HepG2 (cell line): ENCODE measurements at regions not wholly inside any gene's neighbourhood (a gene's known extent, or its start where the extent isn't known, plus 50 kb on each side); places are given as distances from the start of the nearest gene placed in this dataset.
A peak's percentile ranks its signal among the peaks of the same experiment; 100 is the strongest.

ENCODE experiments used
- ATRX ChIP-seq: sonication (generic); formaldehyde crosslinking; IDR thresholded peaks from 2 replicates; pipeline ENCODE4 v1.4.0; 2020; ENCODE audit warnings: missing genetic modification reagents, borderline replicate concordance
- ETV6 ChIP-seq: sonication (generic); formaldehyde crosslinking; conservative IDR thresholded peaks from 2 replicates; pipeline ENCODE4 v1.4.0; 2020; ENCODE audit warnings: missing genetic modification reagents
- GPN1 ChIP-seq: sonication (generic); formaldehyde crosslinking; IDR thresholded peaks from 2 replicates; pipeline ENCODE4 v1.5.1; 2020; ENCODE audit warnings: missing genetic modification reagents, borderline replicate concordance
- KDM3A ChIP-seq: IDR thresholded peaks from 2 replicates; pipeline ENCODE4 v1.6.1; 2018; ENCODE audit warnings: low read depth, missing compliant biosample characterization
- KDM5B ChIP-seq: sonication (generic); formaldehyde crosslinking; IDR thresholded peaks from 2 replicates; pipeline ENCODE4 v1.4.0; 2020; ENCODE audit warnings: missing genetic modification reagents, mild to moderate bottlenecking, borderline replicate concordance
- MED1 ChIP-seq: sonication (generic); formaldehyde crosslinking; IDR thresholded peaks from 2 replicates; pipeline ENCODE4 v1.4.0; 2020; ENCODE audit warnings: missing genetic modification reagents
- MED13 ChIP-seq: sonication (generic); formaldehyde crosslinking; IDR thresholded peaks from 2 replicates; pipeline ENCODE4 v1.5.0; 2020; ENCODE audit warnings: missing genetic modification reagents
- MTF1 ChIP-seq: sonication (generic); formaldehyde crosslinking; IDR thresholded peaks from 2 replicates; pipeline ENCODE4 v1.5.0; 2020; ENCODE audit warnings: missing genetic modification reagents
- MZF1 ChIP-seq: sonication (generic); formaldehyde crosslinking; IDR thresholded peaks from 2 replicates; pipeline ENCODE4 v1.8.1; 2023; ENCODE audit warnings: mild to moderate bottlenecking, missing genetic modification reagents, borderline replicate concordance
- RORA ChIP-seq: sonication (generic); formaldehyde crosslinking; IDR thresholded peaks from 2 replicates; pipeline ENCODE4 v1.5.0; 2020; ENCODE audit warnings: mild to moderate bottlenecking, missing genetic modification reagents, moderate library complexity
- TAF15 ChIP-seq: fragments of 200-400 bp; formaldehyde crosslinking; IDR thresholded peaks from one replicate; pipeline ENCODE4 v1.6.1; 2018; ENCODE audit warnings: mild to moderate bottlenecking, low read depth, low read length; ENCODE audit not compliant: poor library complexity, severe bottlenecking
- U2AF1 ChIP-seq: fragments of 200-400 bp; formaldehyde crosslinking; optimal IDR thresholded peaks from 2 replicates; pipeline ENCODE3; 2017; ENCODE audit warnings: mild to moderate bottlenecking, low read depth, low read length
- ZNF12 ChIP-seq: sonication (generic); formaldehyde crosslinking; IDR thresholded peaks from 2 replicates; pipeline ENCODE4 v1.5.0; 2020; ENCODE audit warnings: missing genetic modification reagents
- ZNF230 ChIP-seq: sonication (generic); formaldehyde crosslinking; IDR thresholded peaks from 2 replicates; pipeline ENCODE4 v1.4.0; 2020; ENCODE audit warnings: mild to moderate bottlenecking, missing genetic modification reagents
- ZNF343 ChIP-seq: sonication (generic); formaldehyde crosslinking; IDR thresholded peaks from 2 replicates; pipeline ENCODE4 v1.4.0; 2020; ENCODE audit warnings: mild to moderate bottlenecking, missing genetic modification reagents
- ZNF691 ChIP-seq: sonication (generic); formaldehyde crosslinking; IDR thresholded peaks from 2 replicates; pipeline ENCODE4 v1.4.0; 2020; ENCODE audit warnings: missing genetic modification reagents, low read depth, mild to moderate bottlenecking, borderline replicate concordance
- ZNF737 ChIP-seq: sonication (generic); formaldehyde crosslinking; IDR thresholded peaks from 2 replicates; pipeline ENCODE4 v1.5.0; 2020; ENCODE audit warnings: missing genetic modification reagents, mild to moderate bottlenecking, borderline replicate concordance
- ZNF790 ChIP-seq: sonication (generic); formaldehyde crosslinking; IDR thresholded peaks from 2 replicates; pipeline ENCODE4 v1.8.0; 2022; ENCODE audit warnings: missing genetic modification reagents, mild to moderate bottlenecking, borderline replicate concordance
- TF ChIP-seq, protein P1 (sequence below): sonication (generic); formaldehyde crosslinking; IDR thresholded peaks from 2 replicates; pipeline ENCODE4 v1.5.0; 2020; ENCODE audit warnings: mild to moderate bottlenecking, missing genetic modification reagents, borderline replicate concordance
- TF ChIP-seq, protein P2 (sequence below): sonication (generic); formaldehyde crosslinking; IDR thresholded peaks from 2 replicates; pipeline ENCODE4 v1.4.0; 2020; ENCODE audit warnings: missing genetic modification reagents
- TF ChIP-seq, protein P3 (sequence below): sonication (generic); formaldehyde crosslinking; IDR thresholded peaks from 2 replicates; pipeline ENCODE4 v1.4.0; 2020; ENCODE audit warnings: missing genetic modification reagents, borderline replicate concordance
- TF ChIP-seq, protein P4 (sequence below): sonication (generic); formaldehyde crosslinking; IDR thresholded peaks from 2 replicates; pipeline ENCODE4 v1.5.0; 2020; ENCODE audit warnings: mild to moderate bottlenecking, missing genetic modification reagents, moderate library complexity

- TF ChIP-seq, protein P1, sequence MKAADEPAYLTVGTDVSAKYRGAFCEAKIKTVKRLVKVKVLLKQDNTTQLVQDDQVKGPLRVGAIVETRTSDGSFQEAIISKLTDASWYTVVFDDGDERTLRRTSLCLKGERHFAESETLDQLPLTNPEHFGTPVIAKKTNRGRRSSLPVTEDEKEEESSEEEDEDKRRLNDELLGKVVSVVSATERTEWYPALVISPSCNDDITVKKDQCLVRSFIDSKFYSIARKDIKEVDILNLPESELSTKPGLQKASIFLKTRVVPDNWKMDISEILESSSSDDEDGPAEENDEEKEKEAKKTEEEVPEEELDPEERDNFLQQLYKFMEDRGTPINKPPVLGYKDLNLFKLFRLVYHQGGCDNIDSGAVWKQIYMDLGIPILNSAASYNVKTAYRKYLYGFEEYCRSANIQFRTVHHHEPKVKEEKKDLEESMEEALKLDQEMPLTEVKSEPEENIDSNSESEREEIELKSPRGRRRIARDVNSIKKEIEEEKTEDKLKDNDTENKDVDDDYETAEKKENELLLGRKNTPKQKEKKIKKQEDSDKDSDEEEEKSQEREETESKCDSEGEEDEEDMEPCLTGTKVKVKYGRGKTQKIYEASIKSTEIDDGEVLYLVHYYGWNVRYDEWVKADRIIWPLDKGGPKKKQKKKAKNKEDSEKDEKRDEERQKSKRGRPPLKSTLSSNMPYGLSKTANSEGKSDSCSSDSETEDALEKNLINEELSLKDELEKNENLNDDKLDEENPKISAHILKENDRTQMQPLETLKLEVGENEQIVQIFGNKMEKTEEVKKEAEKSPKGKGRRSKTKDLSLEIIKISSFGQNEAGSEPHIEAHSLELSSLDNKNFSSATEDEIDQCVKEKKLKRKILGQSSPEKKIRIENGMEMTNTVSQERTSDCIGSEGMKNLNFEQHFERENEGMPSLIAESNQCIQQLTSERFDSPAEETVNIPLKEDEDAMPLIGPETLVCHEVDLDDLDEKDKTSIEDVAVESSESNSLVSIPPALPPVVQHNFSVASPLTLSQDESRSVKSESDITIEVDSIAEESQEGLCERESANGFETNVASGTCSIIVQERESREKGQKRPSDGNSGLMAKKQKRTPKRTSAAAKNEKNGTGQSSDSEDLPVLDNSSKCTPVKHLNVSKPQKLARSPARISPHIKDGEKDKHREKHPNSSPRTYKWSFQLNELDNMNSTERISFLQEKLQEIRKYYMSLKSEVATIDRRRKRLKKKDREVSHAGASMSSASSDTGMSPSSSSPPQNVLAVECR (CRISPR knock-in tag), result no peak
- no peak for TF ChIP-seq ZNF790 (CRISPR knock-in tag)
- TF ChIP-seq ETV6 (CRISPR knock-in tag), result no peak
- TF ChIP-seq, protein P2, sequence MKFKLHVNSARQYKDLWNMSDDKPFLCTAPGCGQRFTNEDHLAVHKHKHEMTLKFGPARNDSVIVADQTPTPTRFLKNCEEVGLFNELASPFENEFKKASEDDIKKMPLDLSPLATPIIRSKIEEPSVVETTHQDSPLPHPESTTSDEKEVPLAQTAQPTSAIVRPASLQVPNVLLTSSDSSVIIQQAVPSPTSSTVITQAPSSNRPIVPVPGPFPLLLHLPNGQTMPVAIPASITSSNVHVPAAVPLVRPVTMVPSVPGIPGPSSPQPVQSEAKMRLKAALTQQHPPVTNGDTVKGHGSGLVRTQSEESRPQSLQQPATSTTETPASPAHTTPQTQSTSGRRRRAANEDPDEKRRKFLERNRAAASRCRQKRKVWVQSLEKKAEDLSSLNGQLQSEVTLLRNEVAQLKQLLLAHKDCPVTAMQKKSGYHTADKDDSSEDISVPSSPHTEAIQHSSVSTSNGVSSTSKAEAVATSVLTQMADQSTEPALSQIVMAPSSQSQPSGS (CRISPR knock-in tag), result 0 out of 2 replicates have a peak, but pooled peaks have one; percentile 20
- TF ChIP-seq ZNF737 (CRISPR knock-in tag), result no peak
- TF ChIP-seq U2AF1, result no peak
- no peak for TF ChIP-seq ZNF343 (CRISPR knock-in tag)
- TF ChIP-seq MED13, result no peak
- TF ChIP-seq MTF1 (CRISPR knock-in tag), result no peak
- TF ChIP-seq RORA (CRISPR knock-in tag), result no peak
- TF ChIP-seq GPN1, result no peak
- TF ChIP-seq KDM3A, result no peak
- TF ChIP-seq ATRX (CRISPR knock-in tag), result no peak
- TF ChIP-seq KDM5B, result peak; percentile 55; the same call in 1 of the 2 replicates
- TF ChIP-seq ZNF691 (CRISPR knock-in tag), result no peak
- TF ChIP-seq ZNF230 (CRISPR knock-in tag), result no peak
- no peak for TF ChIP-seq MED1 (CRISPR knock-in tag)
- TF ChIP-seq MZF1, result no peak
- no peak for TF ChIP-seq TAF15
- TF ChIP-seq ZNF12, result no peak
- TF ChIP-seq, protein P3, sequence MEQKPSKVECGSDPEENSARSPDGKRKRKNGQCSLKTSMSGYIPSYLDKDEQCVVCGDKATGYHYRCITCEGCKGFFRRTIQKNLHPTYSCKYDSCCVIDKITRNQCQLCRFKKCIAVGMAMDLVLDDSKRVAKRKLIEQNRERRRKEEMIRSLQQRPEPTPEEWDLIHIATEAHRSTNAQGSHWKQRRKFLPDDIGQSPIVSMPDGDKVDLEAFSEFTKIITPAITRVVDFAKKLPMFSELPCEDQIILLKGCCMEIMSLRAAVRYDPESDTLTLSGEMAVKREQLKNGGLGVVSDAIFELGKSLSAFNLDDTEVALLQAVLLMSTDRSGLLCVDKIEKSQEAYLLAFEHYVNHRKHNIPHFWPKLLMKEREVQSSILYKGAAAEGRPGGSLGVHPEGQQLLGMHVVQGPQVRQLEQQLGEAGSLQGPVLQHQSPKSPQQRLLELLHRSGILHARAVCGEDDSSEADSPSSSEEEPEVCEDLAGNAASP (CRISPR knock-in tag), result 0 out of 2 replicates have a peak, but pooled peaks have one; percentile 36
- TF ChIP-seq, protein P4, sequence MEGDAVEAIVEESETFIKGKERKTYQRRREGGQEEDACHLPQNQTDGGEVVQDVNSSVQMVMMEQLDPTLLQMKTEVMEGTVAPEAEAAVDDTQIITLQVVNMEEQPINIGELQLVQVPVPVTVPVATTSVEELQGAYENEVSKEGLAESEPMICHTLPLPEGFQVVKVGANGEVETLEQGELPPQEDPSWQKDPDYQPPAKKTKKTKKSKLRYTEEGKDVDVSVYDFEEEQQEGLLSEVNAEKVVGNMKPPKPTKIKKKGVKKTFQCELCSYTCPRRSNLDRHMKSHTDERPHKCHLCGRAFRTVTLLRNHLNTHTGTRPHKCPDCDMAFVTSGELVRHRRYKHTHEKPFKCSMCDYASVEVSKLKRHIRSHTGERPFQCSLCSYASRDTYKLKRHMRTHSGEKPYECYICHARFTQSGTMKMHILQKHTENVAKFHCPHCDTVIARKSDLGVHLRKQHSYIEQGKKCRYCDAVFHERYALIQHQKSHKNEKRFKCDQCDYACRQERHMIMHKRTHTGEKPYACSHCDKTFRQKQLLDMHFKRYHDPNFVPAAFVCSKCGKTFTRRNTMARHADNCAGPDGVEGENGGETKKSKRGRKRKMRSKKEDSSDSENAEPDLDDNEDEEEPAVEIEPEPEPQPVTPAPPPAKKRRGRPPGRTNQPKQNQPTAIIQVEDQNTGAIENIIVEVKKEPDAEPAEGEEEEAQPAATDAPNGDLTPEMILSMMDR (CRISPR knock-in tag), result peak; percentile 99
Observed at GRCh38 chr20:57089699-57090144, 176.7 kb downstream of the BMP7 start (continued).
